Panc1 (cell line): ENCODE measurements at regions not wholly inside any gene's neighbourhood (a gene's known extent, or its start where the extent isn't known, plus 50 kb on each side); places are given as distances from the start of the nearest gene placed in this dataset.

Source experiments
- ATAC-seq: fragments of 200-7000 bp; cut with Tn5 transposase; 2 replicates; pipeline ENCODE4 v1.9.1; 2020; ENCODE audit warnings: mild to moderate bottlenecking, moderate library complexity
- BruUV-seq: library from RNA; stranded (reverse); fragments of 400-500 nt; replicated peaks from 2 replicates; lab custom pipeline; 2021; lab: Mats Ljungman, UMichigan
- CTCF ChIA-PET: fragments of 300-600 bp; sonication (Branson Sonifier 250); formaldehyde crosslinking; loops from one replicate; lab custom pipeline; 2022; ENCODE audit warnings: antibody characterized with exemption; lab: Charles Lee
- POLR2A ChIA-PET: fragments of 300-600 bp; sonication (Branson Sonifier 250); formaldehyde crosslinking; loops from one replicate; lab custom pipeline; 2022; ENCODE audit warnings: antibody characterized with exemption; lab: Charles Lee
- DNase-seq: peaks from one replicate; pipeline ENCODE4 v3.0.0-alpha.2; 2010; ENCODE audit warnings: low read depth, low spot score
- H3K27ac ChIP-seq: 2 replicates; pipeline ENCODE4 v1.5.1; 2011; ENCODE audit warnings: mild to moderate bottlenecking, low read length, inconsistent platforms
- H3K27me3 ChIP-seq: fragments of 200-500 bp; sonication (Bioruptor generic); 2 replicates; pipeline ENCODE4 v1.6.0; 2014; ENCODE audit warnings: low read length, inconsistent platforms; ENCODE audit not compliant: control insufficient read depth, insufficient read depth
- H3K36me3 ChIP-seq: fragments of 200-500 bp; sonication (Bioruptor generic); 2 replicates; pipeline ENCODE4 v1.5.1; 2014; ENCODE audit warnings: inconsistent platforms, mild to moderate bottlenecking, low read length, moderate library complexity; ENCODE audit not compliant: control insufficient read depth, insufficient read depth
- H3K4me1 ChIP-seq: 2 replicates; pipeline ENCODE4 v1.5.1; 2011; ENCODE audit warnings: inconsistent platforms, mild to moderate bottlenecking, low read length, moderate library complexity; ENCODE audit not compliant: control insufficient read depth, insufficient read depth
- H3K4me3 ChIP-seq, 2 experiments: 2 replicates each; pipeline ENCODE4 v1.5.1; 2011 to 2012; ENCODE audit warnings: low read depth in 2 of 2, low read length in 2 of 2, mild to moderate bottlenecking in 2 of 2, inconsistent platforms in 1 of 2, moderate library complexity in 1 of 2
- H3K9me3 ChIP-seq: fragments of 200-500 bp; sonication (Bioruptor generic); 2 replicates; pipeline ENCODE4 v1.5.1; 2014; ENCODE audit warnings: low read depth, mild to moderate bottlenecking, inconsistent platforms, low read length, moderate library complexity; ENCODE audit not compliant: control insufficient read depth, insufficient read depth
- CTCF ChIP-seq: fragments of 450-650 bp; IDR thresholded peaks from 2 replicates; pipeline ENCODE4 v1.5.1; 2017; ENCODE audit warnings: mild to moderate bottlenecking
- POLR2AphosphoS5 ChIP-seq: IDR thresholded peaks from 2 replicates; pipeline ENCODE4 v1.6.1; 2012; ENCODE audit warnings: mild to moderate bottlenecking, low read depth, low read length, moderate library complexity
- REST ChIP-seq, 2 experiments: IDR thresholded peaks; 2 replicates each; pipeline ENCODE4 v1.6.1; 2011 to 2012; ENCODE audit warnings: low read depth in 2 of 2, control low read depth in 1 of 2, low read length in 1 of 2, mild to moderate bottlenecking in 1 of 2, moderate library complexity in 1 of 2; ENCODE audit not compliant: insufficient read depth in 1 of 2
- SIN3A ChIP-seq: IDR thresholded peaks from 2 replicates; pipeline ENCODE4 v1.6.1; 2012; ENCODE audit warnings: low read depth, mild to moderate bottlenecking, low read length, moderate library complexity, borderline replicate concordance; ENCODE audit not compliant: insufficient read depth
- TCF7L2 ChIP-seq: IDR thresholded peaks from 2 replicates; pipeline ENCODE4 v1.6.1; 2011; ENCODE audit warnings: mild to moderate bottlenecking, low read depth, low read length, inconsistent platforms
- in situ Hi-C: cut with HindIII; loops from 2 replicates; pipeline ENCODE4 v1.10.0; 2016; ENCODE audit warnings: low sequenced_read_pairs, low pct_unique_long_range_greater_than_20kb
- intact Hi-C: fragments of 100-400 bp; cut with micrococcal nuclease; formaldehyde crosslinking; loops from one replicate; pipeline ENCODE4 v1.10.0; 2022; ENCODE audit not compliant: unreplicated experiment

DNA sequence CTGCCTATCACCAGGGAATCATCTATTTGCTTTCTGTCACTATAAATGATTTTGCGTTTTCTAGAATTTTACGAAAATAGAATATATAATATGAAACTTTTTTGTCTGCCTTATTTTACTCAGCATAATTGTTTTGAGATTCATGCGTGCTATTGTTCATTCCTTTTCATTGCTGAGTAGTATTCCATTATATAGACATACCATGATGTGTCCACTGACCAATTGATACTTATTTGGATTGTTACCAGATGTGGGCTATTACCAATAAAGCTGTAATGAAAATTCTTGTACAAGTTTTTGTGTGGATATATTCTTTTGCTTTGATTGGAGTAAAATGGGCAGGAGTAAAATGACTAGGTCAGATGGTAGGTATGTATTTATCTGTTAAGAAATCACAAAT lies 390.7 kb upstream of the EMCN start:
- no TSS peak for BruUV-seq
- in situ Hi-C loops, result no loop called here
- TF ChIP-seq TCF7L2 (no peak), SIN3A (no peak), CTCF (no peak), REST (IDR thresholded peaks at IDR 0.05; ENCODE audit: insufficient read depth in 1 of 2, low read depth in 2 of 2, low read length in 1 of 2) (no peak), POLR2AphosphoS5 (no peak)
- Histone ChIP-seq H3K27me3 (no peaks in the 10 kb centered on the region), H3K27ac (no peak overlapping the region), H3K36me3 (no peaks in the 10 kb centered on the region), H3K4me3 (no peak overlapping the region), H3K9me3 (no peaks in the 10 kb centered on the region), H3K4me1 (no peaks in the 10 kb centered on the region)
- CTCF ChIA-PET, result no interaction called here
- DNase-seq, result no peak
- intact Hi-C loops, result no loop called here
- no peak for ATAC-seq
- POLR2A ChIA-PET, result no interaction called here

DNA sequence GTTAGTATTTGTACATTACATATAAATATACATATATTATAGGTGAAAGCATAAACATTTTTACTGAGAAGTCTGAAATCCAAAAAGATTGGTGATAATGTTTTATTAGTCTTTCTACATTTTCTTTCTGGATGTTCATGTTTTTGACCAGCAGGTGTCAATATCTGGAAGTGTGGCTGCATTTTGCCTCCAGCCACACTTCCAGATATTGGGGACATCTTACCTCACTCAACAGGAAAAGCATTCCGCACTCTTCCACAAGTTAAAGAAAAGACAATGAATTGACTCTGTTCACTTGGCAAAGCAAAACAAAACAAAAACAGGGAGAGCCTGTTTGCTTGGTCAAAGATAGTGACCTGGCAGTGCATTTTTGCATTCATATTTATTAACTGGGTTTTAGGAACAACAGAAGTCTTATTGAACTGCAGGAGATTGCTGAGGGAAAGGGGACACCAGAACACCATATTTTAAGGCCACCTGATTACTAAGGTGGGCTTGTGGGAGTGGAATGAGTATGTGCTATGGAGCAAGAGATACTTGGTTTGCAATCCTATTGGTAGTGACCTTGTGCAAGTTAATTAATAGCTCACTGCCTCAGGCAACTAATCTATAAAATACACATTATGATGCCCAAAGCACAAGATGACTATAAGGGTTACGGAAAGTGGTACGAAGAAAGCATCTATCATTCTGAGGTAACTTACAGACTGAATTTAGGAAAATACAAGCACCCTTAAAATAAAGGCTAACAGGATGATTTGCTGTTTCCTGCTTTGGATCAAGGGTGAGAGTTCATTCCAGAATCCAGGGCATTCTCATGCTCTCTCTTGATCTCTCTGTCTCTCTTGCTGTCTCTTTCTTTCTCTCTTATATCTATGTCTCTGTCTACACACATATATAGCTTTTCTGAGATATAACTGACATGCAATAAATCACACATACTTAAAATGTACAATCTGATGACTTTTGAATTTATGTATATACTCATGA lies 389.9 kb upstream of the EMCN start:
- Histone ChIP-seq H3K27ac (no peak overlapping the region), H3K9me3 (no peaks in the 10 kb centered on the region), H3K4me1 (no peaks in the 10 kb centered on the region), H3K4me3 (no peak overlapping the region), H3K27me3 (no peaks in the 10 kb centered on the region), H3K36me3 (no peaks in the 10 kb centered on the region)
- intact Hi-C loops (no loop called here), in situ Hi-C loops (no loop called here)
- TF ChIP-seq CTCF (peak; percentile 20; the same call in 1 of the 2 replicates), SIN3A (no peak)
- no peak for ATAC-seq
- ChIA-PET CTCF (no interaction called here), POLR2A (no interaction called here)
- BruUV-seq, result no TSS peak
- DNase-seq, result no peak
